NCI-H524 treated with DMSO at 0.1 percent for 48 hours (cell line): ENCODE measurements at regions not wholly inside any gene's neighbourhood (a gene's known extent, or its start where the extent isn't known, plus 50 kb on each side); places are given as distances from the start of the nearest gene placed in this dataset.
A peak's percentile ranks its signal among the peaks of the same experiment; 100 is the strongest.
"Not testable (repeated sequence)": the region's sequence is repeated elsewhere in the genome, so short reads cannot be mapped to it uniquely, and the experiment has no call there.

Experiments
- DNase-seq: peaks from one replicate; lab custom pipeline; 2025; lab: John Stamatoyannopoulos, UW

DNA sequence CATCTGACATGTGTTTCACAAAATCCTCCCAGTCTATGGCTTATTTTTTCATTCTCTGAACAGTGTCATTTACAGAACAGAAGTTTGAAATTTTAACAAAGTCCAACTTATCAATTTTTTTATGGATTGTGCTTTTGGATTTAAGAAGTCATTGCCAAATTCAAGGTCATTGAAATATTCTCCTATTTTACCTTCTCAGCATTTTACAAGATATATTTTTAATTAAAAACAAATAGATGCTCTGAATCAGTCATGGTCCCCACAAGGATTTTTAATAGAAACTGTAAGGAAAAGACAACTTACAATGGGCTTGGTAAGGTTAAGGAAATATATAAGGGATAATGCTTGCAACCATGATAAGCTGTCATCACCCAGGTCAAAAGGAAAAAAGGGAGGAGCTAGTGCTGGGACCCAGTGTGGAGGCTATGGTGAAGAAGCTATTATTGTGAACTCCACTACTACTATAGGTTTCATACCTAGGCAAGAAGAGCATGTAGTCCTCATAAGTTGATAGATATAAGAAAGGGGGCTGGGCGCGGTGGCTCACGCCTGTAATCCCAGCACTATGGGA lies 144.5 kb upstream of the KCNJ15 start:
- no peak for DNase-seq

DNA sequence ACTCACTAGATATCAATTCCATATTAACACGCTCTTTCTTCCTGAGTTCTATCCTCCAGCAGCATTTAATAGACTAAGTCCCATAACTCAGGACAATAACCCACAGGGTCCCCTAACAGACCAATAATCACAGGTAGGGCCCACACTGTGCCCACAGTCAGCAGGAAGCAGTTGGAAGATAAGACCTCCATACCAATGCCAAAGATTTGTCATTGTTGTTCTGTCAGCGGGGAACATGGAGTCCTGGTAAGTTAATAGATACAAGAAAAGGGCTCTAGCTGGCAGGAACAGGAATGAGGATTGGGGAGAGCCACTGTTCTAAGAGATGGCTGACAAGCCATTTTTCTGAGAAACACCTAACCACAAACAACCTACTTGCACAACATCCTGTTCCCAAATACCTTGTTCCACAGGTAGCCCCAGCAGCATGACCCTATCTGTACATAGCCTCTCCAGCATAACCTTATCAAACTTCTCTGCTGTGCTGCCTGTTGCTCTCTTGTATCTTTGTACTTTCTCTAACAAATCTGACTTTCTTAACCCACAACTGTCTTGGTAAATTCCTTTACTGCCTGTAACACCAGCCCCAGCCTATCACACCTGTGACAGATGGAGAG lies 142.0 kb upstream of the KCNJ15 start:
- no peak for DNase-seq

DNA sequence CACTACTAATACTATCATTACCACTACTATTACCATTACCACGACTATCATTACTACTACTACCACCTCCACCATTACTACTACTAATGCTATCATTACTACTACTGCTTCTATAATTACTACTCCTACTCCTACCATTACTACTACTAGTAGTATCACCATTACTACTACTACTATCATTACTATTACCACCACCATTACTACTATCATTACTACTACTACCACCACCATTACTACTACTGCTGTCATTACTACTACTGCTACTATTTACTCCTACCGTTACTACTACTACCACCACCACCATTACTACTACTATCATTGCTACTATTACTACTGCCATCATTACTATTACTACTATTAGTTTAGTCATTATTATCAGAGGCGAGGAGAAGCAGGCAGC lies 140.9 kb upstream of the KCNJ15 start:
- no peak for DNase-seq

DNA sequence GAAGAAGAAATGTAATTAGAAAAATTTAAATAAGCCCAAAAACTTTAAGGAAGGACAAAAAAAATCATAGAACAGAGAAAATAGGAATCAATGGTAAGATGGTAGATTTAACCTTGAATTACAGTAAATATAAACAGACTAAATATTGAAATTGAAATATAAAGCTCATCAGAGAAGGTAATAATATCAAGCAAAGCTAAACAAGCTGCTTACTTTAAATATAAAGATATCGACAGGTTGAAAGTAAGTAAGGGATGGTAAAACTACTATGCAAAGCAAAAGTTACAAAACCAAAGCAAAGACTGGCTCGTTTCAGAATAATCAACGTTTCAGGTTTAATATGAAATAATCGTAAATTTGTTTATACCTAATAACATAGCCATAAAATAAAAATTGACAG lies 137.0 kb upstream of the KCNJ15 start:
- no peak for DNase-seq

DNA sequence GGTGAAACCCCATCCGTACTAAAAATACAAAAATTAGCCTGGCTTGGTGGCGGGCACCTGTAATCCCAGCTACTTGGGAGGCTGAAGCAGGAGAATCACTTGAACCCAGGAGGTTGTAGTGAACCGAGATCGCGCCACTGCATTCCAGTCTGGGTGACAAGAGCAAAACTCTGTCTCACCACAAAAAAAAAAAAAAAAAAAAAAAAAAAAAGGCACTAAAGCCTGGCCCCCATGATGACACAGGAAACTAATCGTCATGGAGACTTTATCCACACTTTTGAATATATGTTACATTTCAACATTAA lies 136.2 kb upstream of the KCNJ15 start:
- not testable (repeated sequence) for DNase-seq

DNA sequence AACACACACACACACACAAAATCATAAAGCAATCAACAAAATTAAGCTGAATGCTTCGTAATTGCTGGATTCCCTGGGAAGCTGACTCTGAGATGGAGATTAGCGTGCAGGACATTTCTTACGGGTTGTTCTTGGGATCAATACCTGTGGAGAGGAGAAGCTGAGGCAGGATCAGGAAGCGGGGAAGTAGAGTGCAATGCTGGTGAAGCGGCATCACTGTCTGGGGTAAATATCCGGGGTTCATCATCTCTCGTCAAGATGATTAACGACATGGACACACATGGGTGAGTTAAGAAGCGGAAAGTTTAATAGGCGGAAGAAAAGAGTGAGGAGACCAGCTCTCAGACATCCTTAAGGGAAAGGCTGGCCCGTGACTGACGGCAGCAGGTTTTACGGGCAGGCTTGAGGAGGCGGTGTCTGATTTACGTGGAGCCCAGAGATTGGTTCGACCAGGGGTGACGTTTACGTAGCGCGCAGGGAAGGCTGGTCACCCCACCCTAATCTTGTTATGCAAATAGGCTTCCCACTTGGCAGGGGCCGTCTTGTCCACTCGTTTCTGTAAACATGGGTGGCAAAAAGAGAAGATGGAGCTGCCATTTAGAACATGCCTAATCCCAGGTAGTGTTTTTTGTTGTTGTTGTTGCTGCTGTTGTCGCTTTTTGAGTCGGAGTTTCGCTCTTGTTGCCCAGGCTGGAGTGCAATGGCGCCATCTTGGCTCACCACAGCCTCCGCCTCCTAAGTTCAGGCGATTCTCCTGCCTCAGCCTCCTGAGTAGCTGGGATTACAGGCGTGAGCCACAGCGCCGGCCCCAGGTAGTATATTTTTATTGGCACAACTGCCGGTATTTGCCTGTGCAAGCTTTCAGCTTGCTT lies 135.6 kb upstream of the KCNJ15 start:
- DNase-seq = no peak

DNA sequence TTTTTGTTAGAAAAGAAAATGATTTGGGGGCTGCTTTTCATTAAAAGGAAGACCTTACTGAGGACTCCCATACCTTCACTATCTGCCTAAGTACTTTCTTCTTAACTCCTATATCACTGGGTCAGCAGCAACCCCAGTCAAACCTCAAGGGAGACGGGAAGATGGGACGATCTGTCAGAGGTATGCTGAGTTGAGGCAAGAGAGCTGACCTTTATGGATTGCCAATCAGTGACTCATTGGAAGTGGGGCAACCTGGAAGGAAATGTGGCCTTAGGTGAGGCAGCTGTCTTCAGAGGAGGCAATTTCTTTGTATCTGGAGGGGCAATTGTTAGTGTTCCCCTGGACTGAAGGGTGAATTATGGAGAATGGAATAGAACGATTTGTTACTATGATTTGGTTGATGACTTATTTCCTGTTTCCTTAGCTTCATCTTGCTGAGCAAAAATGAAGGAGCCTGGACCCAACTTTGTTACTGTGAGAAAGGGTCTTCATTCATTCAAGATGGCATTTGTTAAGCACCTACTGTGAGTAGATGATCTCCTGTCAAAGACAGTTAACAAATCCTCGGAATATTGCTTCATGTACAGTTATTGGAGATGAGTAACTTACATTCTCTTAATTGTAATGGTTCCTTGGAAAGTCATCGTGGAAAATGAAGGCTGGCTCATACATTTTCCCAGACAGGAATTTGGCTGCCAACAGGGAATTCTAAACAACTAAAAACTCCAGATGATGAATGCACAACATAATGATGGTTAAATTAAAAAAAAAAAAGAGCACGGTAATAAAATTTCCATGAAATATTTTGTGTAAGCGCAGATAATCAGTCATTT lies 134.7 kb upstream of the KCNJ15 start:
- DNase-seq = no peak

DNA sequence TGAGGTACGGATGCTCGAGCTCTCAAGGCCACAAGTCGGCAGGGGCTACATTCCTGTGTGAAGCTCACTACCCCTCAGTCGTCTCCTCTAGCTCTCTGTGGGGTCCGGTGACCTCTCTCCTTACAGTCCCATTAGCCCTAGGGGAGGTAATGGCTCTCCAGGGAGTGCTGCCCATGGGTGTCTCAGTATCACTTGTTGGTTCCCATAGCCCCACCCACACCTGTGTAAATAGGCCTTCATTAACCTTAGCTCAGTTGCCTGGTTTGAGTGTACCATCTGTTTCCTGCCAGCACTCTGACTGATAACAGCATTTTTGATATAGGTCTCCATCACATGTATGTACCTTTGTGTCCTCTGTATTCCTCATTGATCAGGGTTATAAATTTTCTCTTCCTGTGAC lies 133.2 kb upstream of the KCNJ15 start:
- DNase-seq = no peak

DNA sequence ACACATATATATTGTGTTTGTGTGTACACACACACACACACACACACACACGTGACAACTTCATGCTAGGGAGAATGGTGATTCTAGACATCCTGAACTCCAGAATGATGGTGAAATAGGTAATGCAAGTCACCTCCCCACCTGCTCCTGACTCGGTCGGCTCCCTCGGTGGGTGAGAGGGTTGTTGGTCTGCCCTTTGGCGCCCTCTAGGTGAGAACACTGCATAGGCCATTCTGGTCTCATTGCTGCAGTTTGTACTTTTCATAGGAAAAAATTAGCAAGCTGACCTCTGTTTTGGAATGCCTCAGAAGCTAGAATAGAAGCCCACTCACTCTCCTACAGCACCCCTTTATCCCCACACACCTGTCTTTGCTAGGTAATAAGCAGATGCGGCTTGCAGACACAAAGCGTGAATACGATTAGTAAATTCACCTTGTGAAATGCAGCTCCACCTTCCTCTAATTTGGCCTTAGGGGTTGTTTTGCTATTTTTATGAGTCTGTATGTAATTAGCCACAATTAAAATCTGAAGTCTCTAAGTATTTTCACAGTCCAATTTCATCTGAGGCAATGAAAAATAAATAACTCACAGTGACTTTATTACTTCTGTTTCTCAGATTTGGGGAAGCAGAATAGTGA lies 130.0 kb upstream of the KCNJ15 start:
- peak; percentile 10 for DNase-seq

DNA sequence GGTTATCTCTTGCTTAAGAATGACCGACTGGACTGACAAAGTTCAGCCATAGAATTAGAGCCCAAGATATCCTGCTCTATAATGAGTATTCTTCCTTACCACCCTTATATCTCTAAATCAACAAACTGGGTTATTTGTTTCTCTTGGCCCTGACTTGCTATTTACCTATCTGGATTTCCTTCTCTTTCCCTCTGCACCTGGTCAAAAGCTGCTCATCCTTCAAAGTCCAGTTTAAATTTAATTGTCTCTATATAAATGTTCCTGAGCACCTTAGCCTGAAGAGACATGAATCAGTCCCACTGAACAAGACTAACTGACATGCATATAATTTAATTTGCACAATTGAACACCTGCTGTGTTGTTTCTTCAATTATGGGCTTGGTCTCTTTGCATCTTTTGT lies 127.1 kb upstream of the KCNJ15 start:
- DNase-seq = no peak

DNA sequence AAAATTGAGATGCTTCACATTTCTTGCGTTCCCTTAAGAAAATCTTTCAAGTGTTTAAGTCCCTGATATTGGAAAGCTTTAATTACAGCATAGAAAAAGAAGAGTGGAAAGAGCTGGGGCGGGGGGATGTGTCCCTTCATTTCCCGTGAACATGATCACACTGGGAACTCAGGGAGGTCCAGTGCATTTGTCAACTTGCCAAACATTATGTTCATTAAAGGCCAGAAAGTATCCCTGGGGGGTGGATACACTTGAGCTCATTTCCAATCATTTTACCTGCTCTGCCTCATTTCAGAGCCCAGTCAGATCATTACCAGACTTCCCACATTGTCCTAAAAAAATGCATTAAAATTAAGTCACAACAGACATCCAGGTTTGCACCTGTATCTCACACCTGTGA lies 123.6 kb upstream of the KCNJ15 start:
- DNase-seq = no peak

DNA sequence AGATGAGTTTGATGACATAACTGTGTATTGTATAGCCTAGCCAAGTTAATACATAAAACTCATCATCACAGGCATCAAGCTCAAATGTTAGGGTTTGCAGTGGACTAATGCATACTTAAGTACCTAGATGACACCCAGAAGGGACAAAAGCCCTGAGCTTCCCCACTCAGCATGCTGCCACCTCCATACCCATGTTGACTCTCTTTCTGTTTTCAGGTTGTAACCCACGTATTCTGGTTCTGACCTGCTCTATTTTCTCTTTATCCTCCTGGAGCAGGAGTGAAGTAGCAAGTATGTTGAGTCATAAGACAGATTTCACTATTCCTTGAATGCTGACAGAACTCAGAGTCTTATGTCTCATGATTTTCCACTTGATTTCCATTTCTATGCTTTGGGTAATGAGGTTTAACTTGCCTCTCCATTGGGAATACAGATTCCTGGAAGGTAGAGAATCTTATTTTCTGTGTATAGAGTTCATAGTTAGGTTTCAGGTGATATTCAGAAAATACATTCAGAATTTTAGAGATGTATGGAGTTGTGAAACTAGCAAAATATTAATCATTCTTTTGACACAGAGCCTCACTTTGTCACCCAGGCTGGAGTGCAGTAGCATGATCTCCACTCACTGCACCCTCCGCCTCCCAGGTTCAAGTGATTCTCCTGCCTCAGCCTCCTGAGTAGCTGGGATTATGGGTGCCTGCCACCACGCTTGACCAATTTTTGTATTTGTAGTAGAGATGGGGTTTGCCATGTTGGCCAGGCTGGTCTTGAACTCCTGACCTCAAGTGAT lies 122.5 kb upstream of the KCNJ15 start:
- no peak for DNase-seq

DNA sequence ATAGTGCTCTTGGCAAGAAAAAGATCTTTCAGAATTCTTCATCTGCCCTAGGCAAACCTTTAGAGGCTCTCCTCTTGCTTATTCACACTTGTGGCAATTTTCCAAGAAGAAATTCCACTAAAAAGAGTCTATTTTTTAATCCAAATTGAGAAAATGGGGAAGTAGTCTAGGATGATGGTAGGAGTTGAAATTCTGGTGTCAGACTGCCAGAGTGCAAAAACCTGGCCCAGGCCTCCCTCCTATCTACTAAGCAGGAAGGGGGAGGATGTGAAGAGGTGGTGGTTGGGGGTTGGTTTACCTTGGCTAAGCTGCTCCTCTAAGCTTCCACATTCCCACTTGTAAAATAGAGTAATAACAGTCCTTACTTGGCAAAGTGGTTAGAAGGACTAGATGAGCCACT lies 120.6 kb upstream of the KCNJ15 start:
- no peak for DNase-seq

DNA sequence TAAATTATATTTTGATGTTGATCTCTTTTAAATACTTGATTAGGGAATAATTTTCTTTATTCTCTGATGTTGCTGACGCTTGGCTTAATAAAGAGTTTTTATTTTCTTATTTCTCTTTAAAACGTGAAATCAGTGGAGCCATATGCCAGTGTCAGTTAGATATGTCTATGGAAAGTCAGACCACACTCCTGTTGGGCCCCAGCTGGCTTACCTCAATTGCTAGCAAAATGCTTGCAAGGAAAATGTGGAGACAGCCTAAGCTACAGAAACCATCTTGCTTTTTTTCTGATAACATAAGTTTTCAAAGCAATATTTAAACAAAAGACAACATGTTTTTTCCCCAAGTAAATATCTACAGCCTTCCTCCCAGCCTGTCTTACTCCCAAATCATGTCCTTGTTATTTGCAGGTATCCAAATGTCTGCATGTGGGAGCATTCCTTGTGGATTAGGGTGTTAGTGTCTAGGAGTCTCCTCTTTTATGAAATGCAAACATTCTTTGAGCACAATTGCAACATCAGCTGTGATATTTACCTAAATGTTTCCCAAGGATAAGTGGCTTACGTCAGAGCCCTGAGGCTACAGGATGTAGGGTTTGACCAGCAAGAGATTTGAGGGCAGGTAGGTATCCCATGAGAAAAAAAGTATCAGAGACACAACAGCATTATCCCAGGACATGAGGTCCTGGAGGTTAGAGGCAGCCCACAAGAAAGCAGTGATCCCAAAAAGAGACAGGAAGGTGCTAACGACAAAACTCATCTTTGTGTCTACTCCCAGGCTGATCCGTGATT lies 117.2 kb upstream of the KCNJ15 start:
- no peak for DNase-seq

DNA sequence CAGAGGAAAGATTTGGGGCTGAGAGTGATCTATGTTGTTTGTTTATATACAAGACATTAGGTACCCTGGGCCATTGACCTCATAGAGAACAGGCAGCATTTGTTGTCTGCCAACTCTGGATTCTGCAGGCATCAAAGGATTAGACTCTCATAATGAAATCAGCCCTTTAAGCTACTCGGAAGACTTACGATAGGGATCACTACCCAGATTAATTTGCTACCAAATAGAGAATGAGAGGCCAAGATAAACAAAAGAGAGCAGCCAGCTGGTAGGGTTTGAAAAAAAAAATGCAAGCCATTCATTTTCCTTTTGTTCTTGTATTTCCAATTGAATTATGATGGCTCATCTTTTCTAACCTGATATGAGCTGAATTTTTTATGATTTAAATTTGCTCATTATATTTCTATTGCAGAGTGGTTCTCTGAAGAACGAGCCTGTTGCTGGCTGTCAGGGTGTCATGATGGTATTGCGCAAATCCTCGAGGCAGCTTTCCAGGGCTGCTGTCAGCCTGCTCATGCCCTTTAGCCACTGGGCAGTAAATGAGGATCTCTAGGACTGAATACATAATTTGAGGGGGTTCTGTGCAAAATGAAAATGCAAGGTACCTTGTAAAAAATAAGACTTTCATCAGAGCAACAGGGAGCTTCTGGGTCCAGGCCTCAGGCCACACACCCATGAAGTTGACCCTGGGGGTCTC lies 116.4 kb upstream of the KCNJ15 start:
- DNase-seq = peak; percentile 58

DNA sequence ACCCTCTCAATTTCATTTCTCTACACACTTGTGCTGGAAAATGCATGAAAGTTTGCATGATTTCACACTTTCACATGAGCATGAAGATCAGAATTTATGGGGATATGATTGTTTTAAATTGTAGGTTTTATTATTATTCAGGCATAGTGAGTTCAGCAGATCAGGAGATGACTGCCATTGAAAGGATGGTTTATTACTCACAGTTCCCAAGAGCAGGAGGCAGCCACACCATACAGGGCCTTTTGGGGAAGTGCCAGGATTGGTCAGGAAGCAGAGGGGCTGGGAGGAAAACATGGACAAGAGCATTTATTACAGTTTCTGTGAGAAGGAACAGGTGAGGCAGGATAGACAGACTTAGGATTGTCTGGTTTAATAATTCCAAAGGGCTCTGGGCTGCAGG lies 114.6 kb upstream of the KCNJ15 start:
- no peak for DNase-seq

DNA sequence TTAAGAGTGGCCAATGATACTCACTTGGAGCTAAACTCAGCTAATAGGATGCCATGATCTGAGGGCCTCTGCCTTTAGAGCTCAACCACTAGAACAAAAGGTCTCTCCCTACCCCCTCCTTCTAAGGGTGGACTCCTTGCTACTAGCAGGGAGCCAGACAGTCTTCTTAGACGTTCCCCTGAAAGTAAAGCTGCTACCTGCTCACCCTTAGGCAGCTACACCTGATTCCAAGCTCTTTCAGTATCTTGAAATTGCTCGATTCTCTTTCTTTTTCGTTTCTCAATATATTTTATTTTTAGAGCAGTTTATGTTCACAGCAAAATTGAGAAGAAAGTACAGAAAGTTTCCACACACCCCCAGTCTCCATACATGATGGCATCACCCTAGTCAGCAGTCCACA lies 112.6 kb upstream of the KCNJ15 start:
- no peak for DNase-seq

DNA sequence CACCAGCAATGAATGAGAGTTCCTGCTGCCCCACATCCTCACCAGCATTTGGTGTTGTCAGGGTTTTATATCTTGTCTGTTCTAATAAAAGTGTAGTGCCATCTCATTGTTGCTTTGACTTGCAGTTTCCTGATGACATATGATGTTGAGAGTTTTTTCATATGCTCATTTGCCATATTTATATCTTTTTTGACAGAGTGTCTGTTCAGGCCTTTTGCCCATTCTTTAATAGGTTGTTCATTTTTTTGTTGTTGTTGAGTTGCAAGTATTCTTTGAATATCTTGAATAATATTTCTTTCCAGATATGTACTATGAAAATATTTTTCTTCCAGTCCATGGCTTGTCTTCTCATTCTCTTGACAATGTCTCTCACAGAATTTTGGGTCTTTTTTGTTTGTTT lies 111.7 kb upstream of the KCNJ15 start:
- no peak for DNase-seq

DNA sequence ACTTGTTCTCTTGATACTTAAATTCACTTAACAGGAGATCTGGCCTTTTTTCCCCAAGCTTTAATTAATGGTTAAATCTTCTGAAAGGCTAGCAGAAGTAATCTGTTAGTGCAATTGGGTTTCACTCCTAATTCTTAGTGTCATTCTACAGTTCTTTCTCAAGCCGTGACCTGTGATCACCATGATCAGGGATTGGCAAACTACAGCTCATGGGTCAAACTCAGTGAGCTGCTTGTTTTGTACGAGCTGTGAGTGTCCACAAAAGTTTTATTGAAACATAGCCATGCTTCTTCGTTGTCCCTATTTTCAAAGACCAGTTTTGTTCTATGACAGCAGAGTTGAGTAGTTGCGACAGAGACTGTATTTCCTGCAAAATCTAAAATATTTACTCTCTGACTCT lies 109.4 kb upstream of the KCNJ15 start:
- no peak for DNase-seq

DNA sequence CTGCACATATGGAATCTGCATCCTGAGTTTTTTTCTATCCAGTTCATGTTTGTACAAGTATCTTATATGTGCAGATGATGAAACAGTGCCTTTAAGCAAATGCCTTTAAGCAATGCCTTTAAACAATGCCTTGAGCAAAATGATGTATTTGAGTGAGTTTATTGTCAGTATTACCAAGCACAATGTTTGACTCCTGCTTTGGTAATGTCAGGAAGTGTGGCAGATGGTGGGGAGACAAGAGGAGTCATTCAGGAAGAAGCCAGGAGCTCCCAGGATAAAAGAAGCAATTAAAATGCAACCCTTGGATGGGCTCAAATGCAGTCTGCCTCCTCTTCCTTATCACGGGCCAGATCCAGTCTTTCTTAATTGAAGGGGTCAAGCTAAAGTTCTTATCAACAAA lies 108.7 kb upstream of the KCNJ15 start:
- peak; percentile 59 for DNase-seq
